ENCODE measurements at regions not wholly inside any gene's neighbourhood (a gene's known extent, or its start where the extent isn't known, plus 50 kb on each side); places are given as distances from the start of the nearest gene placed in this dataset.

- H3K9ac ChIP-seq: no peak overlapping the region
- no peaks in the 10 kb centered on the region for H3K36me3 Mint-ChIP-seq
- no peak overlapping the region for H3K27ac Mint-ChIP-seq
- no peak overlapping the region for H3K4me3 Mint-ChIP-seq
- no peaks in the 10 kb centered on the region for H3K4me1 Mint-ChIP-seq
- H3K36me3 ChIP-seq: no peaks in the 10 kb centered on the region
- H3K9me3 Mint-ChIP-seq: peaks cover 5% of the 10 kb centered on the region
- no peak overlapping the region for H2AFZ ChIP-seq (replicated peaks)
- H3K27me3 Mint-ChIP-seq (ENCODE audit: insufficient read depth, low read depth): peaks cover 1% of the 10 kb centered on the region
- no peaks in the 10 kb centered on the region for H3K4me1 ChIP-seq
- no peaks in the 10 kb centered on the region for H3K27me3 ChIP-seq
- H3K9me3 ChIP-seq (ENCODE audit: low read depth): no peaks in the 10 kb centered on the region
- H3K4me2 ChIP-seq: no peak overlapping the region
- no peak overlapping the region for H3K27ac ChIP-seq
- no peaks in the 10 kb centered on the region for H3F3A ChIP-seq (ENCODE audit: low read depth)
- no peaks in the 10 kb centered on the region for H3K79me2 ChIP-seq (ENCODE audit: low read depth)
- no peak for DNase-seq (ENCODE audit: low spot score)
- no peak overlapping the region for H3K4me3 ChIP-seq
- TF ChIP-seq EZH2phosphoT487 (IDR thresholded peaks at IDR 0.05) (no peak), EZH2 (IDR thresholded peaks at IDR 0.05) (no peak), CTCF (IDR thresholded peaks at IDR 0.05) (no peak)
- H4K20me1 ChIP-seq (ENCODE audit: low read depth): no peaks in the 10 kb centered on the region
These were observed 551.9 kb upstream of the LUZP2 start for GRCh38 chr11:23944923-23945322.

GRCh38 chr11:23947883-23948282 lies 549.0 kb upstream of the LUZP2 start:
- H4K20me1 ChIP-seq (ENCODE audit: low read depth): no peaks in the 10 kb centered on the region
- DNase-seq (ENCODE audit: low spot score): no peak
- H2AFZ ChIP-seq (replicated peaks): no peak overlapping the region
- no peaks in the 10 kb centered on the region for H3K36me3 Mint-ChIP-seq
- no peaks in the 10 kb centered on the region for H3K4me1 ChIP-seq
- no peak overlapping the region for H3K27ac ChIP-seq
- no peak overlapping the region for H3K4me3 Mint-ChIP-seq
- H3K36me3 ChIP-seq: no peaks in the 10 kb centered on the region
- no peaks in the 10 kb centered on the region for H3K79me2 ChIP-seq (ENCODE audit: low read depth)
- peaks cover 2% of the 10 kb centered on the region for H3K27me3 Mint-ChIP-seq (ENCODE audit: insufficient read depth, low read depth)
- H3K9me3 ChIP-seq (ENCODE audit: low read depth): no peaks in the 10 kb centered on the region
- H3K4me1 Mint-ChIP-seq: no peaks in the 10 kb centered on the region
- no peak overlapping the region for H3K4me2 ChIP-seq
- no peaks in the 10 kb centered on the region for H3F3A ChIP-seq (ENCODE audit: low read depth)
- no peak overlapping the region for H3K27ac Mint-ChIP-seq
- no peaks in the 10 kb centered on the region for H3K9me3 Mint-ChIP-seq
- TF ChIP-seq CTCF (IDR thresholded peaks at IDR 0.05): no peak
- no peak for TF ChIP-seq EZH2 (IDR thresholded peaks at IDR 0.05)
- TF ChIP-seq EZH2phosphoT487 (IDR thresholded peaks at IDR 0.05): no peak
- H3K9ac ChIP-seq: no peak overlapping the region
- H3K4me3 ChIP-seq: no peak overlapping the region
- H3K27me3 ChIP-seq: no peaks in the 10 kb centered on the region

GRCh38 chr11:23948851-23949250 lies 548.0 kb upstream of the LUZP2 start:
- Mint-ChIP-seq H3K9me3 (no peaks in the 10 kb centered on the region), H3K27me3 (ENCODE audit: insufficient read depth, low read depth) (peaks cover 2% of the 10 kb centered on the region), H3K4me3 (no peak overlapping the region), H3K27ac (no peak overlapping the region), H3K36me3 (no peaks in the 10 kb centered on the region), H3K4me1 (no peaks in the 10 kb centered on the region)
- H3K79me2 ChIP-seq (ENCODE audit: low read depth): no peaks in the 10 kb centered on the region
- no peak overlapping the region for H3K27ac ChIP-seq
- no peak for DNase-seq (ENCODE audit: low spot score)
- no peaks in the 10 kb centered on the region for H3F3A ChIP-seq (ENCODE audit: low read depth)
- no peaks in the 10 kb centered on the region for H3K27me3 ChIP-seq
- no peaks in the 10 kb centered on the region for H3K9me3 ChIP-seq (ENCODE audit: low read depth)
- H3K4me2 ChIP-seq: no peak overlapping the region
- no peaks in the 10 kb centered on the region for H3K4me1 ChIP-seq
- H2AFZ ChIP-seq (replicated peaks): no peak overlapping the region
- no peaks in the 10 kb centered on the region for H3K36me3 ChIP-seq
- H3K9ac ChIP-seq: no peak overlapping the region
- no peaks in the 10 kb centered on the region for H4K20me1 ChIP-seq (ENCODE audit: low read depth)
- TF ChIP-seq EZH2phosphoT487 (IDR thresholded peaks at IDR 0.05): no peak
- TF ChIP-seq CTCF (IDR thresholded peaks at IDR 0.05): no peak
- TF ChIP-seq EZH2 (IDR thresholded peaks at IDR 0.05): no peak
- H3K4me3 ChIP-seq: no peak overlapping the region

Measured in neural progenitor cell (in vitro differentiated cells).